C4-2B (cell line): ENCODE measurements at regions not wholly inside any gene's neighbourhood (a gene's known extent, or its start where the extent isn't known, plus 50 kb on each side); places are given as distances from the start of the nearest gene placed in this dataset.

Experiments used
- CTCF ChIP-seq: fragments of 450-650 bp; conservative IDR thresholded peaks from 2 replicates; pipeline ENCODE4 v1.5.1; 2017; ENCODE audit warnings: mild to moderate bottlenecking
- ZFX ChIP-seq: fragments of 450-650 bp; IDR thresholded peaks from 2 replicates; pipeline ENCODE4 v1.6.1; 2017

DNA sequence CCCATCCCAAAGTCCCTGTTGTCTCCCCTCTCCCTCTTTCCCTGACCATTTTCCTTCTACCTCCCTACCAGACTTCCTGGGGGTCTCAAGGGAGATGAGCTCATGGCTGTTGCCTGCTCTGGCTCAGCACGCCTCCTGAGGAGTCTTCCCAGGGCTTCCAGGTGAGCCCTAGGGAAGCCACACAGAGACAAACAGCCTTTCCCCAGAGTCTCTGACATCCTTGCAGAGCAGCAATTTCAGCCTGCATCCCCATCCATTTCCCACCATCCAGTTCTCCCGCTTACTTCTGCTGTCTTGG, 189.2 kb upstream of the LINGO1 start:
- no peak for TF ChIP-seq CTCF
- TF ChIP-seq ZFX = no peak
